Hematopoietic multipotent progenitor cell treated with erythropoietin and hydrocortisone succinate and interleukin-3 and kit ligand, for 17 days (in vitro differentiated cells): ENCODE measurements at regions not wholly inside any gene's neighbourhood (a gene's known extent, or its start where the extent isn't known, plus 50 kb on each side); places are given as distances from the start of the nearest gene placed in this dataset.
"Not testable (repeated sequence)": the region's sequence is repeated elsewhere in the genome, so short reads cannot be mapped to it uniquely, and the experiment has no call there.

Experiments used
- DNase-seq: peaks from one replicate; pipeline ENCODE4 v3.0.0-alpha.2; 2015; ENCODE audit warnings: low spot score

- DNase-seq, result no peak
Observed at GRCh38 chr9:30995956-30996738, 1388.3 kb upstream of the ACO1 start.

GRCh38 chr9:30996761-30997160 is 1387.7 kb upstream of the ACO1 start:
- no peak for DNase-seq

DNA sequence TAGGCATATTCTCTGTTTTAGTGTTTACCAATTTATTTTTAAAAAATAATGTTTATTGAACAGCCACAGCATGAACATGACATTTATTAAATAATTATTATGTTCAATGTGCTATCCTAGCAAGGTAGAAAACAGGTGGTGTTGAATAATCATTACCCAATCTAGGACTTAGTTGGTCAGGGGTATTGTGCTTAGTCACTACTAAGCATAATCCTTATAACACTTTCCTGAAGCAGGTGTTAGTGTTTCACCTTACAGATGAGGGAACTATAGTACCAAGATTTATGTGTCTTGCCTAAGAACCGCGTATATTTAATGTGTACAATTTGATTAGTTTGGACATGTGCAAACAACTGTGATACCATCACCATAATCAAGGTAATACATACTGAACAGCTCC is 1387.2 kb upstream of the ACO1 start:
- DNase-seq, result no peak

GRCh38 chr9:31005086-31005665 is 1379.3 kb upstream of the ACO1 start:
- no peak for DNase-seq

GRCh38 chr9:31013371-31013770 is 1371.1 kb upstream of the ACO1 start:
- DNase-seq, result no peak

GRCh38 chr9:31023847-31024246 is 1360.6 kb upstream of the ACO1 start:
- DNase-seq, result no peak

DNA sequence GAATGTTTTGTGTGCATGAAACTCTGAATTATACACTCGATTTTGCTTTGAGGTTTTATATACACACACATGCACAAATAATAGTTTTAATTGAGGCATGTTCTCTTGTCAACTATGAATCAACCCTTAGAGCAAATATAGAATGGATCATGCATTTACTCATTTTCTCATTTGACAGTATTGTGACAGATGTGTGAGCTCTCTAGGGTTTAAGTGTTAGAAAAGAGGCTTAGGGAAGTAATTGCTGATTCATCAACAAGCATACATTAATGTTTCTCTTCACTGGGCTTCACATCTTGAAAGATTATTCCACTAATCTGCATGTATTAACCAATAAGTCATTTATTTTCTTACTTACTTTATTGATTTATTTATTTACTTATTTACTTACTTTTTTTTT is 1356.8 kb upstream of the ACO1 start:
- DNase-seq, result no peak

- DNase-seq, result no peak
Observed at GRCh38 chr9:31028137-31028536, 1356.3 kb upstream of the ACO1 start.

GRCh38 chr9:31030741-31031202 is 1353.7 kb upstream of the ACO1 start:
- no peak for DNase-seq

DNA sequence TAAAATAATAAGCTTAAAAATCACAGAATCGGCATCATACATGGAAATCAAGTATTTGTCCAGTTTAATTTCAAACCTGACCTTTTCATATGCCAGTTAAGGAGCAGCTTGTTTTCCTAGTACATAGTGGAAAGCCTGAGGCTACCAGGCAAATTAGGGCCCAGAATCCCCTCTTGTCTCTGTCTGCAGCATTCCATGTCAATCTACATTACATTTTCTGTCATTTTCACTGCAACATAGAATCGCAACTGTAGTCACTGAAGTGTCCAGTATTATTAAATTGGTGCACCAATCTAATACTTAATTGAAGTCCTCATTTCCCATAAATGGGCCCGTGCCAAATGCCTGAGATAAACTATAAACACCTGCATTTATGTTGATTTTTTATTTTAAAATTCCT is 1352.2 kb upstream of the ACO1 start:
- no peak for DNase-seq

DNA sequence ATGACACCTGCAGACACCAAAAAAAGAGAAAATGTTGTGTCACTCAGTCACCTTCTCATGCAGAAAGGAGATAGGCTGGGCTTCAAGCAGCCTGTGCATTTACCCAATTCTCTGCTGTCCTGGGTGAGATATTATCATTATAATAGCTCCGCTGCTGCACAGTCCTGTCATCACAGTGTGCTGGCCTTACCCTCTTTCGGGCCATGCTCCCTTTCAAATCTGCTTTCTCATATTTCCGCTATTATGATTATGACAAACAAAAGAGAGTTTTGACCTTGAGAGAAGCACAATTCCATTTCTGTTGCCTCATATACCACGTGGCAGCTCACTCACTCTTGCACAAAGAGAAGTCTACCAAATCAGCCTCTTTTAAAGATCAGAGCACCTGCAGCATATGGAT is 1350.1 kb upstream of the ACO1 start:
- no peak for DNase-seq

GRCh38 chr9:31040564-31040963 is 1343.9 kb upstream of the ACO1 start:
- no peak for DNase-seq

DNA sequence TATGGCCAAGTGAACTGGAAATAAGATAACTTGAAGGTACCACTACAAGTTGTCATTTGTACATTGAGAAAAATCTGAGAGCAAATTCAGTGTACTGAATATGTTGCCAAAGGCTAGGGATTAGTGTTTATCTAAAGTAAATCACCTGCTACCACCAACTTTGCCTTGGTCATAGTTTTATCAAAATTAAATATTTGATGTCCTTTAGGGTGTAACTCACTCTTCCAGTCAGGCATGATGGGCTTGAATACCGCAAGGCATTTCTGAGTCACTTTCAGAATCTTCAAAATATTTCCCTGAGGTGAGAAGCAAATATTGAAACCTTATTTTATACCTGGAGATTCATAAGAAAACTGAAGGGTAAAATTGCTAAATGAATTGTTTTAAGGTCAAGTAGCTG is 1338.6 kb upstream of the ACO1 start:
- DNase-seq, result no peak

DNA sequence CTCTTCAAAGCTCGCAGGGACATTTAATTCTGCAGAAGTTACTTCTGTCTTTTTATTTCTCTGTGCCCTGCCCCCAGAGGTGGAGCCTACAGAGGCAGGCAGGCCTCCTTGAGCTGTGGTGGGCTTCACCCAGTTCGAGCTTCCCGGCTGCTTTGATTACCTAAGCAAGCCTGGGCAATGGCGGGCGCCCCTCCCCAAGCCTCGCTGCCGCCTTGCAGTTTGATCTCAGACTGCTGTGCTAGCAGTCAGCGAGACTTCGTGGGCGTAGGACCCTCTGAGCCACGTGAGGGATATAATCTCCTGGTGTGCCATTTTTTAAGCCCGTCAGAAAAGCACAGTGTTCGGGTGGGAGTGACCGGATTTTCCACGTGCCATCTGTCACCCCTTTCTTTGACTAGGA is 1322.9 kb upstream of the ACO1 start:
- DNase-seq, result not testable (repeated sequence)

- no peak for DNase-seq
Observed at GRCh38 chr9:31065691-31066090, 1318.8 kb upstream of the ACO1 start.

GRCh38 chr9:31067418-31067817 is 1317.0 kb upstream of the ACO1 start:
- no peak for DNase-seq

DNA sequence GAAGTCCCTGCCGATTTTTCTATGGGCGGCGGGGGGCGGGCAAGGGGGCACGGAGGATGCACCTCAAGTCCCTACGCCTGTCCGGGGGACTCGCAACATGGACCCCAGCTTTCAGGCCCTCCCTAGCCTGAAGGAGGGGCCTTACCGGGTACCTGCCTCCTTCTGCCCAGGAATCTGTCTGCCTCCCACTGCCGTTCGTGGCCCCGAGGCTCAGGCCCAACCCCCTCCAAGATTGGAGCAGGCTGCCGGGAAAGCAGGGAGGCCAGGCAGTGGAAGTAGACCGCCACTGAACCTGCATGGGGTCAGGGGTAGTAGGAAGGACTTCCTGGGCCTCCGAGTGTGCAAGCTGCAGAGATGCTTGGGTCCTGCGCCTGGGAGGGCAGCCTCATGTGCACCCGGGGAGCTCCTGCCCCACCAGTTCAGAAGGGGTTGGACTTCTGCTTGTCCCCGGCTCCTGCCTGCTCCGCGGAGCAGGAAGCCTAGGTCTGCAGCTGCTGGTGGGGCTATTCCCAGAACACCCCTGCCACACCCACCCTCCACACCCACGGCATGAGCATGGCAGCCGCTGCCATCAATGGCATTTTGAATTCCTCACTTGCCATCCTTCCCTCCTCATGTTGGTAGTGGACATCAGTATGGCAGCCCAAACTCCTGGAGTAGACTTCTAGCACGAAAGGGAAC is 1312.7 kb upstream of the ACO1 start:
- no peak for DNase-seq

DNA sequence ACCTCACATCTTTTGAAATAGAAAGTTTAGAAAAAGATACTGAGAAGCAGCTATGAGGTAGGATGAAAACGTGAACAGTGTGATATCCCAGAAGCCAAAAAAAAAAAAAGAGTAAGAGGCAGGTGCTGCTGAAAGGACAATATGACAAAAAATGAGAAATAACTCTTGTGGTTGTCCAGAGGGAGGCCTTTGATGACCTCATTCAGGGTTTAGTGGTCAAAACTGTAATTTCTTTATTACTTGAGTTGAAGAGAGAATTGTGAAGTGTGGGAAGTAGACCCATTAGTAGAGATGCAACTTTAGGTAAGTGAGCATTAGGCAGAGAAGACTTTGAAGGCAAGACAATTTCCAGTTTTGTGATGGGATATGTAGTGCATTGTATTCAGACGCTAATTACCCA is 1306.3 kb upstream of the ACO1 start:
- no peak for DNase-seq

DNA sequence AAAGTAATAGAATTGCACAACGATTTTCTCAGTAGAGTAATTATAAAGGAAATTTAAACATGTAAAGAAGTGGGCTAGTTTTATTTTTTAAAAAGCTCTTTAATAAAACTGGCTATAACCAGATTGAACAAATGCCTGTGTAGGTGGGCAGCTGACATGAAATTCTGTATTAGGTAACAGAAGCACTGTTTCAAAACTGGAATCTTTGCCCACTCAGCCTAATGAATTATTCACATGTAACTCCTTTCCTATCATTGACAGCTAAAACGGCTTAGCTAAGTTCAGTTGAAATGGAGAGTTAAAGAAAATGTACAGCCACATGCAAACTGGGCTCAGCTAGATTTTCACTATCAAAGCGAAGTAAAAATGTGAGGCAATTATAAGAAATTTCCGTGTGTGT is 1300.1 kb upstream of the ACO1 start:
- DNase-seq, result no peak

- DNase-seq, result no peak
Observed at GRCh38 chr9:31089549-31090221, 1294.8 kb upstream of the ACO1 start.

DNA sequence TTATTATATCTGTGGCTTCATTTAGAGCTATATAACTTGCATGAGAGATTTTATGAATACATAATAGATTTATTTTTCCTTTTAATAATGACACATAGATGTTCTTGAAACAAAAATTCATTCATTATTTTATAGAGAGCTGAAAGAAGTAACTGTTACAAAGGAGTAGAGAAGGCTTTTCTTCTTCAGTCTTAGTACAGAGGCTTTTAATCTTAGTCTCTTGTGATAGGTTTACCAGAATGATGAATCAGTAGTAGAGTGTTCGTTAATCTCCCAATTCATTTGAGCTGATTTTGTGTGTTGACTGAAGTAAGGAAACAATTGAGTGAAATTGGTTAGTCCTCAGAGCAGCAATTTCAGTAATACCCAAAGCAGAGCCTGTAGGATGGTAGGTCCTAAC is 1284.1 kb upstream of the ACO1 start:
- no peak for DNase-seq

DNA sequence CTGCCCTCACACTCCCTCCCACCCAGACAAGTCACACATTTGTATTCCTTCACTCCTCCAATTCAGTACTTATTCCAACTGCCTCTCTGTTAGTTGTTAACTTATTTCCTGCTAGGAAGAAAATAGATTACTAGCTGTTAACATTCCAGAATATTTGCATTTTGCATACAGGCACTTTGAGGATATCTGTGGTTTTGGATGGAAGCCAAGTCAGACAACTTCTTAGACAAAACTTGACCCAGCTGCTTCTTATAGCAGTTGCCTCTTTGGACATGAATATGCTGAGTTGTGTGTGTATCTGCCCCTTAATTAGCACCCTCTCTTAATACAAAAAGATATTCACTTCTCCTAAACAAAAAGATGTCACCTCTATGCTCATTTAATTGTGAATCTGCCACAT is 1280.6 kb upstream of the ACO1 start:
- no peak for DNase-seq

- no peak for DNase-seq
Observed at GRCh38 chr9:31104249-31104648, 1280.2 kb upstream of the ACO1 start.
